Activated naive CD8-positive, alpha-beta T cell treated with anti-CD3 and anti-CD28 coated beads, Interleukin-2, amount 50 U/mL, for 24 hours (primary cell): ENCODE measurements at regions not wholly inside any gene's neighbourhood (a gene's known extent, or its start where the extent isn't known, plus 50 kb on each side); places are given as distances from the start of the nearest gene placed in this dataset.

ENCODE experiments used
- ATAC-seq: fragments of 150-1000 bp; cut with Tn5 transposase; one replicate; pipeline ENCODE4 v1.10.0; 2021
- DNase-seq: peaks from one replicate; pipeline ENCODE4 v3.0.0; 2021
- H3K27ac Mint-ChIP-seq: one replicate; pipeline ENCODE4 v1.8.0; 2021; ENCODE audit warnings: mild to moderate bottlenecking, mixed read lengths
- H3K27me3 Mint-ChIP-seq: one replicate; pipeline ENCODE4 v1.8.0; 2021; ENCODE audit warnings: mixed read lengths
- H3K36me3 Mint-ChIP-seq: one replicate; pipeline ENCODE4 v1.8.0; 2021; ENCODE audit warnings: low read depth, mixed read lengths
- H3K4me1 Mint-ChIP-seq: one replicate; pipeline ENCODE4 v1.8.0; 2021; ENCODE audit warnings: mixed read lengths
- H3K4me3 Mint-ChIP-seq: one replicate; pipeline ENCODE4 v1.8.0; 2021; ENCODE audit warnings: mild to moderate bottlenecking, moderate library complexity, mixed read lengths
- H3K9me3 Mint-ChIP-seq: one replicate; pipeline ENCODE4 v1.8.0; 2021; ENCODE audit warnings: mixed read lengths

GRCh38 chr3:182525766-182526374 is 267.4 kb upstream of the ATP11B start:
- no peak for ATAC-seq
- DNase-seq, result no peak
- Mint-ChIP-seq H3K9me3 (no peaks in the 10 kb centered on the region), H3K4me3 (no peak overlapping the region), H3K27ac (no peak overlapping the region), H3K4me1 (no peaks in the 10 kb centered on the region), H3K27me3 (peaks cover 3% of the 10 kb centered on the region), H3K36me3 (no peaks in the 10 kb centered on the region)

DNA sequence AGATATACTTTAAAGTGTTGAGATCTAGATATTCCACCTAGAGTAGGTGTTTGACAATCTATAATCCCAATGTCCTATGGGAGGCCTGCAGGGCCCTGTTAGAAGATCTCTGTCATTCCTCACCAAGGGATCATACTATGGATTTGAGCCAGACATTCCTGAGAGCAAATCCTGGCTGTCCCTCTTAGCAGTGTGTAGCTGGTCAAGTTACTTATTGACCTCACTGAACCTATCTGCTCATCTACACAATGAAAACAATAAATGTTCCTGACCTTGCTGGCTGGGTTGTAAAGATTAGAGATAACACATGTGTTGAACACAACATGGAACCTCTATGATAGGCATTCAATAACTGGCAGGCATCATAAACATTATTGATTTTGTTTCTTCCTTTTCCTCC is 265.6 kb upstream of the ATP11B start:
- ATAC-seq, result no peak
- Mint-ChIP-seq H3K4me3 (no peak overlapping the region), H3K4me1 (no peaks in the 10 kb centered on the region), H3K27ac (no peak overlapping the region), H3K9me3 (no peaks in the 10 kb centered on the region), H3K36me3 (no peaks in the 10 kb centered on the region), H3K27me3 (peaks cover 3% of the 10 kb centered on the region)
- DNase-seq, result no peak

GRCh38 chr3:182530316-182530715 is 263.0 kb upstream of the ATP11B start:
- Mint-ChIP-seq H3K4me1 (no peaks in the 10 kb centered on the region), H3K27me3 (peaks cover 3% of the 10 kb centered on the region), H3K36me3 (no peaks in the 10 kb centered on the region), H3K4me3 (no peak overlapping the region), H3K27ac (no peak overlapping the region), H3K9me3 (peaks cover 3% of the 10 kb centered on the region)
- ATAC-seq (no peak), DNase-seq (no peak)

DNA sequence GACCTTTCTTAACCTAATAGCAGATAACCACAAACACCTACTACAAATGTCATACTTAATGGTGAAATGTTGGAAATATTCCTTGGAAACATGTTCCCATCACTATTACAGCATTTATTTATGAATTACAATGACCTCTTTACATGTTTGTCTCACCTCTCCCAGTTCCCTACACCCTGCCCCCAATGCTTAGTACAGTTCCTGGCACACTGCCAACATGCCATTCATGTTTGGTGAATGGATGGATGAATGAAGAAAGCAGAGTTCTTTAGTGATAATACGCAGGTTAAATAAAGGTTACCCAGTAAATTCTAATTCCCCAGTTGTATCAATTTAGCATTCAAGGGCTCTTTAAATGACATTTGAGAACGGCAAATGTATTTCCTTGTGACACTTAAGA is 259.9 kb upstream of the ATP11B start:
- no peaks in the 10 kb centered on the region for H3K36me3 Mint-ChIP-seq
- no peaks in the 10 kb centered on the region for H3K4me1 Mint-ChIP-seq
- H3K4me3 Mint-ChIP-seq, result no peak overlapping the region
- peaks cover 6% of the 10 kb centered on the region for H3K9me3 Mint-ChIP-seq
- DNase-seq (no peak), ATAC-seq (no peak)
- H3K27me3 Mint-ChIP-seq, result peaks cover 1% of the 10 kb centered on the region
- H3K27ac Mint-ChIP-seq, result no peak overlapping the region

DNA sequence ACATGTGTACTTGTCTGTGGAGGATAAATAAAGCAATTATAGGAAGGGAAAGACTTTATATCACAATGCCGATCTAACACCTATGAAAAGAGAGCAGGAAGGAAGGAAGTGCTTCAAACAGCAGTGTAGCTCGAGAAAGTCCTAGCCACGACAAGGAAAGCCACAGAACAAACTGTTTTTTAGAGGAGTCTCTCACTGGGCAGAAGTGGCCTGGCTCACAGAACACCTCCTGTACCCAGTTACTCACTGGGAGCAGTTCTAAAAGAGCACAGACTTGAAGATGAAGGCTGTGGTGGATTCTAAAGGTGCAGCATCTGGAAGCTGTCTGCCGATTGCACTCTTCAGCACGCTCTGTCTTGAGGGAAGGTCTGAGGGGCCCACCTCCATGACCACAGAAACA is 248.8 kb upstream of the ATP11B start:
- Mint-ChIP-seq H3K27ac (no peak overlapping the region), H3K4me1 (no peaks in the 10 kb centered on the region), H3K4me3 (no peak overlapping the region), H3K27me3 (no peaks in the 10 kb centered on the region), H3K9me3 (no peaks in the 10 kb centered on the region), H3K36me3 (no peaks in the 10 kb centered on the region)
- no peak for DNase-seq
- ATAC-seq, result no peak

GRCh38 chr3:182562274-182562673 is 231.0 kb upstream of the ATP11B start:
- ATAC-seq, result no peak
- Mint-ChIP-seq H3K27me3 (peaks cover 6% of the 10 kb centered on the region), H3K4me1 (no peaks in the 10 kb centered on the region), H3K27ac (no peak overlapping the region), H3K9me3 (peaks cover 15% of the 10 kb centered on the region), H3K4me3 (no peak overlapping the region), H3K36me3 (no peaks in the 10 kb centered on the region)
- DNase-seq, result no peak

- Mint-ChIP-seq H3K9me3 (peaks cover under 1% of the 10 kb centered on the region), H3K27ac (no peak overlapping the region), H3K4me1 (no peaks in the 10 kb centered on the region), H3K4me3 (no peak overlapping the region), H3K36me3 (no peaks in the 10 kb centered on the region), H3K27me3 (peaks cover 1% of the 10 kb centered on the region)
- DNase-seq (no peak), ATAC-seq (no peak)
Observed at GRCh38 chr3:182565916-182566796, 227.1 kb upstream of the ATP11B start.

DNA sequence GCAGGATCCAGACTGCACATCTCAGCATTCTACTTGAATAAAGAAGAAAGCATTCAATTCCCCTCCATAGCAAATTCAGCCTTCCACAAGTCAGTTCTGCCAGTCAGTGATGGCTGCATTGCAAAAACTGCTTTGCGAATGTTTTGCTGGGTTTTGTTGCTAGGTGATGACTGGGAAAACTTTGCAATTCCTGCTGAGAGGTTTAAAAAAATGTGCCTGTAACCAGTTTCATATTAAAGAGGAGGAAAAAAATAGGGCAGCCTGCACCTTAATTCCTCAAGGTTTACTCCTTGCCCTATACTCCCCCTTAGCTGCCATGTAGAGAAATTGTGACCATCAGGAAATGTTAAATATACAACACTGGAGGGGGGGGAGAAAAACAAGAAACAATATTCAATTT is 225.6 kb upstream of the ATP11B start:
- Mint-ChIP-seq H3K4me1 (no peaks in the 10 kb centered on the region), H3K4me3 (no peak overlapping the region), H3K27ac (no peak overlapping the region), H3K9me3 (no peaks in the 10 kb centered on the region), H3K36me3 (no peaks in the 10 kb centered on the region), H3K27me3 (peaks cover 1% of the 10 kb centered on the region)
- ATAC-seq (no peak), DNase-seq (no peak)

- H3K36me3 Mint-ChIP-seq, result no peaks in the 10 kb centered on the region
- H3K4me3 Mint-ChIP-seq, result no peak overlapping the region
- no peak overlapping the region for H3K27ac Mint-ChIP-seq
- ATAC-seq (no peak), DNase-seq (no peak)
- H3K9me3 Mint-ChIP-seq, result peaks cover 3% of the 10 kb centered on the region
- peaks cover 1% of the 10 kb centered on the region for H3K27me3 Mint-ChIP-seq
- H3K4me1 Mint-ChIP-seq, result no peaks in the 10 kb centered on the region
Observed at GRCh38 chr3:182568261-182568660, 225.0 kb upstream of the ATP11B start.

DNA sequence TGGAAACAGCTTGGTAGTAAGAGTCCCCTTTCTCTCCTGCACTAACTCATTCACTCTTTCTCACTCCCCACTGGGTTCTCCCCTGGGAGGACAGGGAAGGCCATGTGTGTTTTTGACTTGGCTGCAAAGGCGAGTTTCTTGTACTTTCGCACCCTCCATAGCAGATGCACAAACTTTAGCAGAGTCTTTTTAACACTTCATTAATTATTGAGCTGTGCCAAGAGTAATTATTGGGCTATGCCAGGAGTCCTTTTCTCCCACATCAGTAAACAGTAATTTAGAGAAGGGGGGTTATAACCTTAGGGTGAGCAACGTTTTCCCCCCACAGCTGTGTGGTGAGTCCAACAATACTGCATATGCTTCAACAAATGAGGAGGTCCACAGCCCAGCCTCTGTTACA is 224.4 kb upstream of the ATP11B start:
- Mint-ChIP-seq H3K4me1 (no peaks in the 10 kb centered on the region), H3K27ac (no peak overlapping the region), H3K27me3 (peaks cover 1% of the 10 kb centered on the region), H3K9me3 (peaks cover 9% of the 10 kb centered on the region), H3K36me3 (no peaks in the 10 kb centered on the region), H3K4me3 (no peak overlapping the region)
- ATAC-seq, result no peak
- DNase-seq, result no peak

GRCh38 chr3:182570946-182571594 is 222.2 kb upstream of the ATP11B start:
- peaks cover 16% of the 10 kb centered on the region for H3K9me3 Mint-ChIP-seq
- H3K4me1 Mint-ChIP-seq, result no peaks in the 10 kb centered on the region
- H3K27me3 Mint-ChIP-seq, result peaks cover 1% of the 10 kb centered on the region
- no peaks in the 10 kb centered on the region for H3K36me3 Mint-ChIP-seq
- no peak overlapping the region for H3K27ac Mint-ChIP-seq
- DNase-seq (no peak), ATAC-seq (no peak)
- H3K4me3 Mint-ChIP-seq, result no peak overlapping the region

DNA sequence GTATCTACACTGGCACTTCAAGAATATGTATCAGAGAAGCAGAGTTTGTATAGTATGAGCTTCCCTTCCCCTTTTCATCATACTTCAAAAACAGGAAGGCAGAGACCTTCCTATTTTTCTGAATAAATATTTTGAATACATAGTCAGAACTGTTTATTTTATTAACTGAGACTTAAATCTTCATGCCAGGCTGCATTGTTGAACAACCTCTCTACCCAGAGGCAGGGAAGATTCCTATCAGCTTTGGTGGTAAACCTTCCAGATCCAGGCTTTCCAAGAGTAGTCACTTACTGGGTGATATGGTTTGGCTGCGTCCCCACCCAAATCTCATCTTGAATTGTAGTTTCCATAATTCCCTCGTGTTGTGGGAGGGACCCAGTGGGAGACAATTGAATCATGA is 217.4 kb upstream of the ATP11B start:
- Mint-ChIP-seq H3K4me3 (no peak overlapping the region), H3K27me3 (no peaks in the 10 kb centered on the region), H3K27ac (no peak overlapping the region), H3K4me1 (no peaks in the 10 kb centered on the region), H3K9me3 (peaks cover 16% of the 10 kb centered on the region), H3K36me3 (no peaks in the 10 kb centered on the region)
- ATAC-seq, result no peak
- no peak for DNase-seq

- ATAC-seq, result no peak
- Mint-ChIP-seq H3K4me3 (no peak overlapping the region), H3K36me3 (no peaks in the 10 kb centered on the region), H3K4me1 (no peaks in the 10 kb centered on the region), H3K9me3 (no peaks in the 10 kb centered on the region), H3K27ac (no peak overlapping the region), H3K27me3 (no peaks in the 10 kb centered on the region)
- DNase-seq, result no peak
Observed at GRCh38 chr3:182583545-182583944, 209.8 kb upstream of the ATP11B start.

DNA sequence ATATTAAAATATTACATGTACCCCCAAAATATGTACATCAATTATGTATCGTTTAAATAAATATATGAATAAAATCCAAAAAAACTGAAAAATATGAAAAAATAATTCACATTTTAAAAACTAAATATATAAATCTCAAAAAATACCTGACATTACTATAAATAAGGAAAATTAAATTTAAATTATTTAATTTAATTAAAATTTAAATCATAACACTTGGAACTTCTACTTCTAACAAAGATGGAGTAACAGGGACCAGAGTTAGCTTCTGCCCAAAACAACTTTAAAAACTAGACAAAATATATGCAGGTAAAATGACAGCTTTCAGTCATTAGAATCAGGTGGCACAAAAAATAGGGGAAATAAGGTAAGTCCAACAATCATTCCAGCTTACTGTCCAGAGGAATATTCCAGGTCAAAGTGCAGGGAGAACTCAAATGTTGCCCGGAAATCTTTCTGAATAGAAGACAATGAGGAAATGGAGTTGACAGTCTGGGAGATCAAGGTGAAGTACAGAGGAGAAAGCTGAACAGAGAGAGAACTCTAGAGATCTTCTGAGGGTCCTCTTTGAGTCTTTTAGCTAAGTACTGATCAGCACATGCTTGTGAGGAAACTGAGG is 207.7 kb upstream of the ATP11B start:
- Mint-ChIP-seq H3K4me1 (no peaks in the 10 kb centered on the region), H3K9me3 (peaks cover 3% of the 10 kb centered on the region), H3K27ac (no peak overlapping the region), H3K4me3 (no peak overlapping the region), H3K36me3 (no peaks in the 10 kb centered on the region), H3K27me3 (no peaks in the 10 kb centered on the region)
- ATAC-seq (no peak), DNase-seq (no peak)

GRCh38 chr3:182592747-182593146 is 200.6 kb upstream of the ATP11B start:
- Mint-ChIP-seq H3K27ac (no peak overlapping the region), H3K4me3 (no peak overlapping the region), H3K27me3 (peaks cover 1% of the 10 kb centered on the region), H3K36me3 (no peaks in the 10 kb centered on the region), H3K4me1 (no peaks in the 10 kb centered on the region), H3K9me3 (peaks cover 3% of the 10 kb centered on the region)
- DNase-seq (no peak), ATAC-seq (no peak)
